ENCODE measurements at regions not wholly inside any gene's neighbourhood (a gene's known extent, or its start where the extent isn't known, plus 50 kb on each side); places are given as distances from the start of the nearest gene placed in this dataset.

- TF ChIP-seq, protein P1, sequence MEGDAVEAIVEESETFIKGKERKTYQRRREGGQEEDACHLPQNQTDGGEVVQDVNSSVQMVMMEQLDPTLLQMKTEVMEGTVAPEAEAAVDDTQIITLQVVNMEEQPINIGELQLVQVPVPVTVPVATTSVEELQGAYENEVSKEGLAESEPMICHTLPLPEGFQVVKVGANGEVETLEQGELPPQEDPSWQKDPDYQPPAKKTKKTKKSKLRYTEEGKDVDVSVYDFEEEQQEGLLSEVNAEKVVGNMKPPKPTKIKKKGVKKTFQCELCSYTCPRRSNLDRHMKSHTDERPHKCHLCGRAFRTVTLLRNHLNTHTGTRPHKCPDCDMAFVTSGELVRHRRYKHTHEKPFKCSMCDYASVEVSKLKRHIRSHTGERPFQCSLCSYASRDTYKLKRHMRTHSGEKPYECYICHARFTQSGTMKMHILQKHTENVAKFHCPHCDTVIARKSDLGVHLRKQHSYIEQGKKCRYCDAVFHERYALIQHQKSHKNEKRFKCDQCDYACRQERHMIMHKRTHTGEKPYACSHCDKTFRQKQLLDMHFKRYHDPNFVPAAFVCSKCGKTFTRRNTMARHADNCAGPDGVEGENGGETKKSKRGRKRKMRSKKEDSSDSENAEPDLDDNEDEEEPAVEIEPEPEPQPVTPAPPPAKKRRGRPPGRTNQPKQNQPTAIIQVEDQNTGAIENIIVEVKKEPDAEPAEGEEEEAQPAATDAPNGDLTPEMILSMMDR (IDR thresholded peaks at IDR 0.05; ENCODE audit: insufficient read depth, low read length, severe bottlenecking), result no peak
- no peaks in the 10 kb centered on the region for H3K27me3 ChIP-seq (ENCODE audit: control insufficient read depth, insufficient read depth, low read length)
- no peak for DNase-seq (ENCODE audit: low read depth)
- no peak for FAIRE-seq
- H3K4me3 ChIP-seq (ENCODE audit: low read depth, low read length), result no peak overlapping the region
- no peaks in the 10 kb centered on the region for H3K36me3 ChIP-seq (ENCODE audit: control insufficient read depth, insufficient read depth, low read length)
These were observed 139.2 kb upstream of the ARHGAP28 start for GRCh38 chr18:6590326-6590725.

GRCh38 chr18:6591491-6591890 is 138.0 kb upstream of the ARHGAP28 start:
- Histone ChIP-seq H3K27me3 (ENCODE audit: control insufficient read depth, insufficient read depth, low read length) (no peaks in the 10 kb centered on the region), H3K36me3 (ENCODE audit: control insufficient read depth, insufficient read depth, low read length) (no peaks in the 10 kb centered on the region), H3K4me3 (ENCODE audit: low read depth, low read length) (no peak overlapping the region)
- DNase-seq (ENCODE audit: low read depth), result no peak
- TF ChIP-seq, protein P1 (IDR thresholded peaks at IDR 0.05; ENCODE audit: insufficient read depth, low read length, severe bottlenecking), result no peak
- no peak for FAIRE-seq

DNA sequence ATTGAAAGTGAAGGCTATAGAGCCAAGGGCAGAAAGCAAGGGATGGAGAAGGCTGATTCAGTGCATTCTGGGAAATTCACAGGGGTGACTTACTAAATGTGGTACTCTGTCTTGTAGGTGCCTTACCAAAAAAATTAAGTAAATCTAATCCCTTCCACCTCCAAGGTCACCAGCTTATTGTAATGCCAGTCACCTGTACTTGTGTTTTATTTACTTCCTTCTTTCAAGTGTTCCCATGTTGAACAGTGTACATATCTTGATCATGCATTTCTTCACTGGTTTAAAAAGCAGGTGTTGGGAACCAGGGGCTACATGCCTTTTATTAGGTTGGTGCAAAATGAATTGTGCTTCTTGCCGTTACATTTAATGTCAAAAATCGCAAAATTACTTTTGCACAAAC is 137.0 kb upstream of the ARHGAP28 start:
- Histone ChIP-seq H3K4me3 (ENCODE audit: low read depth, low read length) (no peak overlapping the region), H3K36me3 (ENCODE audit: control insufficient read depth, insufficient read depth, low read length) (no peaks in the 10 kb centered on the region), H3K27me3 (ENCODE audit: control insufficient read depth, insufficient read depth, low read length) (no peaks in the 10 kb centered on the region)
- FAIRE-seq (no peak), DNase-seq (ENCODE audit: low read depth) (no peak)
- TF ChIP-seq, protein P1 (IDR thresholded peaks at IDR 0.05; ENCODE audit: insufficient read depth, low read length, severe bottlenecking), result no peak

GRCh38 chr18:6593142-6593885 is 136.2 kb upstream of the ARHGAP28 start:
- TF ChIP-seq, protein P1 (IDR thresholded peaks at IDR 0.05; ENCODE audit: insufficient read depth, low read length, severe bottlenecking), result no peak
- Histone ChIP-seq H3K4me3 (ENCODE audit: low read depth, low read length) (no peak overlapping the region), H3K27me3 (ENCODE audit: control insufficient read depth, insufficient read depth, low read length) (no peaks in the 10 kb centered on the region), H3K36me3 (ENCODE audit: control insufficient read depth, insufficient read depth, low read length) (no peaks in the 10 kb centered on the region)
- no peak for DNase-seq (ENCODE audit: low read depth)
- FAIRE-seq, result no peak

GRCh38 chr18:6595666-6596065 is 133.8 kb upstream of the ARHGAP28 start:
- no peaks in the 10 kb centered on the region for H3K27me3 ChIP-seq (ENCODE audit: control insufficient read depth, insufficient read depth, low read length)
- no peak overlapping the region for H3K4me3 ChIP-seq (ENCODE audit: low read depth, low read length)
- no peak for DNase-seq (ENCODE audit: low read depth)
- H3K36me3 ChIP-seq (ENCODE audit: control insufficient read depth, insufficient read depth, low read length), result no peaks in the 10 kb centered on the region
- FAIRE-seq, result no peak
- TF ChIP-seq, protein P1 (IDR thresholded peaks at IDR 0.05; ENCODE audit: insufficient read depth, low read length, severe bottlenecking), result no peak

DNA sequence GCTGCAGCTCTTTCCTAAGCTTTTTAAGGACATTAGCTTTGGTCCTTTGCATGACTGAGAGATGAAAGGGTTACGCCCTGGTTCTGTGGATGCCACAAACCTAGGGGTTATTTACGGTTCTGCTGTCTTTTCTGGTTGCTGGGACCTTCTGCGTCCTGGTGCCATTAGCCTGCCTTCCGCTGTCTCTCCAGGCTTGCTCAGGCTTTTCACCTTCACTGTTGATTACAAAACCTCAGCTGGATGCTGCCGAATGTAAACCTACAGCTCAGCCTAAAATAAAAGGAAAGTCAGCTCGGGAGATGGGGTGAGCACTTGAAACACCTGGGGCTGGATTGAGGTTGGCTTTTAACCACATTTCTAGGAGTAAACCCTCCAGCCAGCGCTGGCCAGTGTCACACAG is 130.9 kb upstream of the ARHGAP28 start:
- no peak for DNase-seq (ENCODE audit: low read depth)
- H3K27me3 ChIP-seq (ENCODE audit: control insufficient read depth, insufficient read depth, low read length), result no peaks in the 10 kb centered on the region
- H3K36me3 ChIP-seq (ENCODE audit: control insufficient read depth, insufficient read depth, low read length), result no peaks in the 10 kb centered on the region
- H3K4me3 ChIP-seq (ENCODE audit: low read depth, low read length), result no peak overlapping the region
- FAIRE-seq, result no peak
- TF ChIP-seq, protein P1 (IDR thresholded peaks at IDR 0.05; ENCODE audit: insufficient read depth, low read length, severe bottlenecking), result no peak
